OCI-LY7 (cell line): ENCODE measurements at regions not wholly inside any gene's neighbourhood (a gene's known extent, or its start where the extent isn't known, plus 50 kb on each side); places are given as distances from the start of the nearest gene placed in this dataset.

ENCODE experiments used
- CTCF ChIP-seq: fragments of 200-600 bp; sonication (generic); conservative IDR thresholded peaks from 2 replicates; pipeline ENCODE4 v1.5.1; 2014; ENCODE audit warnings: mild to moderate bottlenecking, antibody characterized with exemption, low read length, moderate library complexity, mixed read lengths
- EZH2phosphoT487 ChIP-seq: fragments of 200-600 bp; sonication (generic); IDR thresholded peaks from 2 replicates; pipeline ENCODE4 v1.6.1; 2018; ENCODE audit warnings: low read depth, borderline replicate concordance, mild to moderate bottlenecking, mixed run types, antibody characterized with exemption, low read length, moderate library complexity, mixed read lengths

GRCh38 chr7:121488111-121488650 lies 92.1 kb upstream of the FAM3C start:
- TF ChIP-seq CTCF (no peak), EZH2phosphoT487 (no peak)
